A549 (cell line): ENCODE measurements at regions not wholly inside any gene's neighbourhood (a gene's known extent, or its start where the extent isn't known, plus 50 kb on each side); places are given as distances from the start of the nearest gene placed in this dataset.
"Not testable (repeated sequence)": the region's sequence is repeated elsewhere in the genome, so short reads cannot be mapped to it uniquely, and the experiment has no call there.

Experiments used
- ATAC-seq, 2 experiments: fragments of 200-7000 bp in 1 of 2; fragments of >200 bp in 1 of 2; cut with Nextera tagmentation in 1 of 2; cut with Tn5 transposase in 1 of 2; 3 replicates each; pipeline versions ENCODE4 v1.8.0 to v1.9.1; 2018 to 2020; ENCODE audit warnings: mild to moderate bottlenecking in 1 of 2, moderate library complexity in 1 of 2
- CTCF ChIA-PET: fragments of 300-600 bp; sonication (Branson Sonifier 250); formaldehyde crosslinking; extraction: SDS; loops from one replicate; lab custom pipeline; 2021; ENCODE audit warnings: antibody characterized with exemption, inconsistent platforms; lab: Yijun Ruan, JAX
- POLR2A ChIA-PET: fragments of 350-600 bp; formaldehyde crosslinking; extraction: SDS; loops from one replicate; lab custom pipeline; 2021; ENCODE audit warnings: antibody characterized with exemption, inconsistent platforms; lab: Yijun Ruan, JAX
- DNase-seq, 2 experiments: peaks; one replicate each; pipeline versions ENCODE4 v3.0.0 to v3.0.0-alpha.2; 2011 to 2016; ENCODE audit warnings: low read depth in 1 of 2, low spot score in 1 of 2
- FAIRE-seq: peaks from 2 replicates; lab custom pipeline; 2011; peaks lifted over from hg19 to GRCh38; lab: Jason Lieb, UNC
- H3K27ac ChIP-seq, 2 experiments: fragments of >200 bp; sonication (Bioruptor Twin); formaldehyde crosslinking; 3 replicates each; pipeline ENCODE4 v1.5.1; 2016 to 2017
- H3K4me1 ChIP-seq: fragments of >200 bp; sonication (Bioruptor Twin); formaldehyde crosslinking; 3 replicates; pipeline ENCODE4 v1.6.1; 2016
- H3K4me2 ChIP-seq: fragments of >200 bp; sonication (Bioruptor Twin); formaldehyde crosslinking; 3 replicates; pipeline ENCODE4 v1.6.1; 2016
- H3K4me3 ChIP-seq: fragments of >200 bp; sonication (Bioruptor Twin); formaldehyde crosslinking; 3 replicates; pipeline ENCODE4 v1.5.1; 2016
- H3K9me3 ChIP-seq: fragments of >200 bp; sonication (Bioruptor Twin); formaldehyde crosslinking; 3 replicates; pipeline ENCODE4 v1.6.1; 2016
- BCL3 ChIP-seq: fragments of >200 bp; sonication (Bioruptor Twin); formaldehyde crosslinking; IDR thresholded peaks from 3 replicates; pipeline ENCODE4 v1.6.1; 2016
- BHLHE40 ChIP-seq: IDR thresholded peaks from 2 replicates; pipeline ENCODE4 v1.6.1; 2012; ENCODE audit warnings: low read depth, low read length, inconsistent platforms
- CBX2 ChIP-seq: fragments of 200-600 bp; sonication (generic); IDR thresholded peaks from 2 replicates; pipeline ENCODE4 v1.6.1; 2016; ENCODE audit warnings: low read depth, mild to moderate bottlenecking, borderline replicate concordance
- CHD2 ChIP-seq: fragments of 150-350 bp; IDR thresholded peaks from 2 replicates; pipeline ENCODE4 v1.6.1; 2014; ENCODE audit warnings: low read length; ENCODE audit not compliant: partially characterized antibody
- EP300 ChIP-seq, 2 experiments: fragments of >200 bp; sonication (Bioruptor Twin); formaldehyde crosslinking; IDR thresholded peaks; 2 replicates in 1 of 2; 3 replicates in 1 of 2; pipeline ENCODE4 v1.6.1; 2016 to 2017
- FOXS1 ChIP-seq: fragments of 250-450 bp; sonication (Bioruptor Pico); IDR thresholded peaks from 2 replicates; pipeline ENCODE4 v1.5.0; 2020; ENCODE audit warnings: mild to moderate bottlenecking, moderate library complexity
- HES2 ChIP-seq: fragments of >200 bp; sonication (Bioruptor Twin); formaldehyde crosslinking; IDR thresholded peaks from 2 replicates; pipeline ENCODE4 v1.6.1; 2016
- HEYL ChIP-seq: fragments of 250-450 bp; sonication (Bioruptor Pico); IDR thresholded peaks from 2 replicates; pipeline ENCODE4 v1.8.0; 2021; ENCODE audit warnings: mild to moderate bottlenecking, moderate library complexity
- JUN ChIP-seq, 2 experiments: fragments of >200 bp; sonication (Bioruptor Twin); formaldehyde crosslinking; IDR thresholded peaks; 2 replicates in 1 of 2; 3 replicates in 1 of 2; pipeline ENCODE4 v1.6.1; 2016 to 2017
- MAZ ChIP-seq: fragments of 150-350 bp; IDR thresholded peaks from 2 replicates; pipeline ENCODE4 v1.6.1; 2014; ENCODE audit warnings: antibody characterized with exemption, low read depth, low read length, borderline replicate concordance
- MYC ChIP-seq: IDR thresholded peaks from 2 replicates; pipeline ENCODE4 v1.6.1; 2012; ENCODE audit warnings: mild to moderate bottlenecking, inconsistent platforms, low read length, improper control_type of control experiment, borderline replicate concordance
- NFE2L2 ChIP-seq: fragments of 150-350 bp; conservative IDR thresholded peaks from 2 replicates; pipeline ENCODE4 v1.6.1; 2014; ENCODE audit warnings: low read length
- NR3C1 ChIP-seq: fragments of >200 bp; sonication (Bioruptor Twin); formaldehyde crosslinking; IDR thresholded peaks from 3 replicates; pipeline ENCODE4 v1.6.1; 2017
- PBX3 ChIP-seq: IDR thresholded peaks from 2 replicates; pipeline ENCODE4 v1.6.1; 2012
- RCOR1 ChIP-seq: fragments of 150-350 bp; IDR thresholded peaks from 2 replicates; pipeline ENCODE4 v1.6.1; 2014; ENCODE audit warnings: antibody characterized with exemption, low read length, low read depth
- REST ChIP-seq: fragments of 200-600 bp; sonication (generic); IDR thresholded peaks from 2 replicates; pipeline ENCODE4 v1.6.1; 2016; ENCODE audit warnings: antibody characterized with exemption, mild to moderate bottlenecking, moderate library complexity
- RFX5 ChIP-seq: fragments of 450-650 bp; IDR thresholded peaks from 2 replicates; pipeline ENCODE4 v1.7.1; 2014; ENCODE audit warnings: antibody characterized with exemption, mild to moderate bottlenecking, moderate library complexity
- TP53 ChIP-seq: fragments of 250-450 bp; sonication (Bioruptor Pico); IDR thresholded peaks from 2 replicates; pipeline ENCODE4 v1.5.0; 2021; ENCODE audit warnings: mild to moderate bottlenecking, moderate library complexity
- ZC3H11A ChIP-seq: fragments of 450-650 bp; IDR thresholded peaks from 2 replicates; pipeline ENCODE4 v1.6.1; 2014; ENCODE audit warnings: antibody characterized with exemption, mild to moderate bottlenecking
- WGBS: methylation state at CpG from one replicate; pipeline ENCODE4 v1.1.6; 2017; ENCODE audit errors: missing lambda C conversion rate; 5-methylcytosine and 5-hydroxymethylcytosine counted together

GRCh38 chr1:209172286-209172685 lies 411.2 kb upstream of the CAMK1G start (continued):
- TF ChIP-seq MYC, result no peak
- no peak for TF ChIP-seq BHLHE40

- H3K4me3 ChIP-seq, H3K4me2 ChIP-seq, H3K9me3 ChIP-seq, H3K4me1 ChIP-seq, H3K27ac ChIP-seq, ATAC-seq, FAIRE-seq, DNase-seq, POLR2A ChIA-PET: not testable (repeated sequence)
- CTCF ChIA-PET, result interaction anchor here (1.2 kb wide), 1 partner anchor 35 kb away, joined by 4 read pairs; no protein-coding TSS in a partner anchor
- 70% methylated on average over 16 of the region's 31 CpGs for WGBS
These were observed 410.5 kb upstream of the CAMK1G start for GRCh38 chr1:209172792-209173542.

- no CpG with 5 or more reads among the region's 2 CpGs for WGBS
- DNase-seq, CTCF ChIA-PET, POLR2A ChIA-PET, H3K9me3 ChIP-seq, H3K4me2 ChIP-seq, H3K4me1 ChIP-seq, FAIRE-seq, ATAC-seq, H3K4me3 ChIP-seq, H3K27ac ChIP-seq: not testable (repeated sequence)
These were observed 409.7 kb upstream of the CAMK1G start for GRCh38 chr1:209173796-209174195.

GRCh38 chr1:209176866-209177430 lies 406.6 kb upstream of the CAMK1G start:
- 25% methylated on average over 2 of the region's 2 CpGs for WGBS
- Histone ChIP-seq H3K27ac (no peak overlapping the region), H3K4me1 (no peaks in the 10 kb centered on the region), H3K9me3 (no peaks in the 10 kb centered on the region), H3K4me3 (no peak overlapping the region), H3K4me2 (no peak overlapping the region)
- TF ChIP-seq HES2 (no peak), PBX3 (no peak), BCL3 (no peak), RFX5 (no peak), JUN (IDR thresholded peaks at IDR 0.05) (no peak), ZC3H11A (no peak), REST (no peak), NFE2L2 (no peak), HEYL (CRISPR knock-in tag) (no peak), FOXS1 (CRISPR knock-in tag) (no peak), TP53 (CRISPR knock-in tag) (no peak), MAZ (no peak), EP300 (IDR thresholded peaks at IDR 0.05) (no peak), BHLHE40 (no peak), CBX2 (no peak), RCOR1 (no peak), NR3C1 (no peak), CHD2 (no peak)
- FAIRE-seq, result no peak
- no peak for ATAC-seq
- CTCF ChIA-PET, result interaction anchor here (2.0 kb wide), 1 partner anchor 26 kb away, joined by 8 read pairs; no protein-coding TSS in a partner anchor
- POLR2A ChIA-PET, result no interaction called here
- DNase-seq, result no peak
